NB4 (cell line): ENCODE measurements at regions not wholly inside any gene's neighbourhood (a gene's known extent, or its start where the extent isn't known, plus 50 kb on each side); places are given as distances from the start of the nearest gene placed in this dataset.

ENCODE experiments used
- CTCF ChIP-seq: IDR thresholded peaks from one replicate; pipeline ENCODE4 v1.5.1; 2012; ENCODE audit warnings: low read depth, low read length
- POLR2A ChIP-seq: IDR thresholded peaks from 2 replicates; pipeline ENCODE4 v1.6.1; 2011; ENCODE audit warnings: mild to moderate bottlenecking; ENCODE audit not compliant: insufficient read length; ENCODE audit errors: extremely low read depth
- TF ChIP-seq, protein P1 (sequence below): IDR thresholded peaks from 2 replicates; pipeline ENCODE4 v1.6.1; 2011; ENCODE audit warnings: low read depth, low read length

DNA sequence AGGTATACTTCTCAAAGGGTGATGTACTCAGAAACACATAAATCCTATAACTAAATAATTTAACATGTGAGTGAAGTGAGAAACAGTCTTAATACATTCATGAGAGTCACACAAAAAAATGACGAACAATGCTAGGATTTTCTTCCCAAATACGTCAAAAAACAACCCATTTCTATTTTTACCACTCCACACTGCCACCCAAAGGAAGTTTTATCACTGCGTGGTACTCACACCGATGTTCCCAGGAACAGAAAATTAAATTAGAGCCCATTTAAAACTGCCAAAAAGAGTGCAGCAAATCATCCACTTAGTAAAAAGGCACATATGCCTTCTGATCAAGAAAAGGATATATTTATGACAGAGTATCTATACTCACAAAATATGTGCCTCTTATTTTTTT, 710.9 kb upstream of the FAT3 start:
- TF ChIP-seq CTCF (no peak), POLR2A (no peak)
- TF ChIP-seq, protein P1, sequence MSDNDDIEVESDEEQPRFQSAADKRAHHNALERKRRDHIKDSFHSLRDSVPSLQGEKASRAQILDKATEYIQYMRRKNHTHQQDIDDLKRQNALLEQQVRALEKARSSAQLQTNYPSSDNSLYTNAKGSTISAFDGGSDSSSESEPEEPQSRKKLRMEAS: no peak
